H9 (cell line): ENCODE measurements at regions not wholly inside any gene's neighbourhood (a gene's known extent, or its start where the extent isn't known, plus 50 kb on each side); places are given as distances from the start of the nearest gene placed in this dataset.

ENCODE experiments used
- DNase-seq: peaks from one replicate; pipeline ENCODE4 v3.0.0-alpha.2; 2017
- H2AFZ ChIP-seq: one replicate; pipeline ENCODE4 v1.6.1; 2013; ENCODE audit warnings: mild to moderate bottlenecking, low read length, control low read depth, moderate library complexity
- H2AK5ac ChIP-seq: 2 replicates; pipeline ENCODE4 v1.6.1; 2013; ENCODE audit warnings: low read length, control low read depth, mixed read lengths; ENCODE audit not compliant: insufficient read length
- H2BK120ac ChIP-seq: one replicate; pipeline ENCODE4 v1.6.1; 2013; ENCODE audit warnings: low read depth, mild to moderate bottlenecking, low read length, control low read depth, inconsistent platforms; ENCODE audit not compliant: poor library complexity, severe bottlenecking
- H2BK12ac ChIP-seq: 2 replicates; pipeline ENCODE4 v1.6.1; 2013; ENCODE audit warnings: low read length, control low read depth, mixed read lengths, low read depth; ENCODE audit not compliant: insufficient read length
- H2BK15ac ChIP-seq: 2 replicates; pipeline ENCODE4 v1.6.1; 2013; ENCODE audit warnings: low read depth, low read length, control low read depth
- H2BK20ac ChIP-seq: one replicate; pipeline ENCODE4 v1.6.1; 2013; ENCODE audit warnings: low read depth, mild to moderate bottlenecking, low read length, control low read depth, inconsistent platforms; ENCODE audit not compliant: poor library complexity, severe bottlenecking
- H2BK5ac ChIP-seq: 2 replicates; pipeline ENCODE4 v1.6.1; 2013; ENCODE audit warnings: low read length, control low read depth, mixed read lengths; ENCODE audit not compliant: insufficient read length
- H3K14ac ChIP-seq: 2 replicates; pipeline ENCODE4 v1.6.1; 2013; ENCODE audit warnings: low read length, control low read depth; ENCODE audit not compliant: insufficient read depth
- H3K18ac ChIP-seq: 2 replicates; pipeline ENCODE4 v1.6.1; 2013; ENCODE audit warnings: low read depth, mild to moderate bottlenecking, mixed read lengths, low read length, control low read depth; ENCODE audit not compliant: insufficient read length
- H3K23ac ChIP-seq: 2 replicates; pipeline ENCODE4 v1.6.1; 2013; ENCODE audit warnings: low read length, control low read depth, mixed read lengths, low read depth; ENCODE audit not compliant: insufficient read length
- H3K23me2 ChIP-seq: 2 replicates; pipeline ENCODE4 v1.6.1; 2013; ENCODE audit warnings: low read depth, mild to moderate bottlenecking, mixed read lengths, low read length, control low read depth; ENCODE audit not compliant: insufficient read length, poor library complexity, severe bottlenecking
- H3K27ac ChIP-seq: 2 replicates; pipeline ENCODE4 v1.5.1; 2013; ENCODE audit warnings: low read length, control low read depth, mixed read lengths, low read depth; ENCODE audit not compliant: insufficient read length
- H3K27me3 ChIP-seq: 2 replicates; pipeline ENCODE4 v1.6.1; 2013; ENCODE audit warnings: low read length, control low read depth, inconsistent platforms; ENCODE audit not compliant: insufficient read depth
- H3K4ac ChIP-seq: 2 replicates; pipeline ENCODE4 v1.6.1; 2013; ENCODE audit warnings: low read depth, mild to moderate bottlenecking, control low read depth, inconsistent platforms, low read length, moderate library complexity
- H3K4me1 ChIP-seq: 2 replicates; pipeline ENCODE4 v1.6.1; 2013; ENCODE audit warnings: low read length, control low read depth, inconsistent platforms; ENCODE audit not compliant: insufficient read depth
- H3K4me2 ChIP-seq: 2 replicates; pipeline ENCODE4 v1.6.1; 2013; ENCODE audit warnings: low read length, control low read depth, mixed read lengths; ENCODE audit not compliant: insufficient read length, insufficient read depth
- H3K56ac ChIP-seq: 2 replicates; pipeline ENCODE4 v1.6.1; 2013; ENCODE audit warnings: low read depth, mild to moderate bottlenecking, mixed read lengths, low read length, control low read depth; ENCODE audit not compliant: insufficient read length
- H3K79me1 ChIP-seq: 2 replicates; pipeline ENCODE4 v1.6.1; 2013; ENCODE audit warnings: low read depth, mild to moderate bottlenecking, moderate library complexity, low read length, control low read depth, inconsistent platforms; ENCODE audit not compliant: insufficient read depth, poor library complexity, severe bottlenecking
- H3K79me2 ChIP-seq: 2 replicates; pipeline ENCODE4 v1.6.1; 2013; ENCODE audit warnings: low read length, control low read depth, inconsistent platforms; ENCODE audit not compliant: insufficient read depth
- H3K9ac ChIP-seq: 2 replicates; pipeline ENCODE4 v1.6.1; 2013; ENCODE audit warnings: low read length, control low read depth, mixed read lengths; ENCODE audit not compliant: insufficient read length; ENCODE audit errors: extremely low read depth
- H3K9me3 ChIP-seq: one replicate; pipeline ENCODE4 v1.6.1; 2013; ENCODE audit warnings: low read depth, low read length, inconsistent platforms; ENCODE audit not compliant: control insufficient read depth
- H3T11ph ChIP-seq: one replicate; pipeline ENCODE4 v1.6.1; 2013; ENCODE audit warnings: mild to moderate bottlenecking, low read length, control low read depth, inconsistent platforms
- H4K20me1 ChIP-seq: one replicate; pipeline ENCODE4 v1.6.1; 2013; ENCODE audit not compliant: control insufficient read depth, insufficient read length, insufficient read depth
- H4K5ac ChIP-seq: 2 replicates; pipeline ENCODE4 v1.6.1; 2013; ENCODE audit warnings: low read depth, mild to moderate bottlenecking, mixed read lengths, low read length, control low read depth; ENCODE audit not compliant: insufficient read length
- H4K8ac ChIP-seq: replicated peaks from 2 replicates; pipeline ENCODE4 v1.6.1; 2013; ENCODE audit warnings: low read length, control low read depth, mixed read lengths, low read depth; ENCODE audit not compliant: insufficient read length
- H4K91ac ChIP-seq: 2 replicates; pipeline ENCODE4 v1.6.1; 2013; ENCODE audit warnings: low read depth, mild to moderate bottlenecking, moderate library complexity, mixed read lengths, low read length, control low read depth; ENCODE audit not compliant: insufficient read length
- H3K27ac Mint-ChIP-seq, 3 experiments: 2 replicates in 2 of 3; 3 replicates in 1 of 3; pipeline ENCODE4 v1.8.0; 2020 to 2021; ENCODE audit warnings: mixed read lengths in 3 of 3, mild to moderate bottlenecking in 1 of 3, moderate library complexity in 1 of 3
- H3K27me3 Mint-ChIP-seq: 2 replicates; pipeline ENCODE4 v1.8.0; 2021; ENCODE audit warnings: low read depth, mild to moderate bottlenecking, moderate library complexity, mixed read lengths
- H3K36me3 Mint-ChIP-seq, 3 experiments: 2 replicates in 2 of 3; 3 replicates in 1 of 3; pipeline ENCODE4 v1.8.0; 2020 to 2021; ENCODE audit warnings: low read depth in 3 of 3, mixed read lengths in 3 of 3; ENCODE audit not compliant: insufficient read depth in 1 of 3
- H3K4me1 Mint-ChIP-seq, 2 experiments: 2 replicates each; pipeline ENCODE4 v1.8.0; 2020; ENCODE audit warnings: mixed read lengths in 2 of 2
- H3K4me3 Mint-ChIP-seq, 2 experiments: 2 replicates in 1 of 2; 3 replicates in 1 of 2; pipeline ENCODE4 v1.8.0; 2020 to 2021; ENCODE audit warnings: mild to moderate bottlenecking in 2 of 2, mixed read lengths in 2 of 2, moderate library complexity in 1 of 2
- H3K9me3 Mint-ChIP-seq, 2 experiments: 2 replicates in 1 of 2; 3 replicates in 1 of 2; pipeline ENCODE4 v1.8.0; 2020; ENCODE audit warnings: mild to moderate bottlenecking in 2 of 2, mixed read lengths in 2 of 2, moderate library complexity in 1 of 2
- CTCF ChIP-seq: fragments of 200-600 bp; sonication (generic); conservative IDR thresholded peaks from 3 replicates; pipeline ENCODE4 v1.8.0; 2021; ENCODE audit warnings: antibody characterized with exemption, mild to moderate bottlenecking
- WGBS: extraction: QIAGEN DNeasy Blood & Tissue Kit; methylation state at CpG from one replicate; pipeline ENCODE4 v1.1.7; 2013; ENCODE audit warnings: missing lambda C conversion rate, low lambda C conversion rate, mixed read lengths; ENCODE audit not compliant: insufficient read length; ENCODE audit errors: extremely low coverage; 5-methylcytosine and 5-hydroxymethylcytosine counted together

GRCh38 chr6:148263010-148263409, 79.6 kb upstream of the SASH1 start:
- H3K14ac ChIP-seq, result no peak overlapping the region
- Mint-ChIP-seq H3K27ac (0 out of 7 replicates have a peak overlapping the region, but pooled peaks of 1 of the 3 experiments have one; percentile 2), H3K9me3 (no peaks in the 10 kb centered on the region), H3K4me1 (peaks cover 35 to 38% of the 10 kb centered on the region in 2 experiments), H3K4me3 (no peak overlapping the region), H3K27me3 (peaks cover 6% of the 10 kb centered on the region), H3K36me3 (no peaks in the 10 kb centered on the region)
- WGBS, result no CpG with 5 or more reads among the region's 3 CpGs
- no peak overlapping the region for H3K27ac ChIP-seq
- no peak overlapping the region for H2BK15ac ChIP-seq
- peaks cover 11% of the 10 kb centered on the region for H3K4me1 ChIP-seq
- H2AK5ac ChIP-seq, result no peak overlapping the region
- H3K23ac ChIP-seq, result no peak overlapping the region
- no peak overlapping the region for H2AFZ ChIP-seq
- H3K27me3 ChIP-seq, result no peaks in the 10 kb centered on the region
- H3K9me3 ChIP-seq, result no peaks in the 10 kb centered on the region
- H4K8ac ChIP-seq, result no peak overlapping the region
- no peak overlapping the region for H4K91ac ChIP-seq
- no peak overlapping the region for H3K9ac ChIP-seq
- no peak overlapping the region for H3K18ac ChIP-seq
- no peaks in the 10 kb centered on the region for H3K23me2 ChIP-seq
- no peaks in the 10 kb centered on the region for H4K20me1 ChIP-seq
- no peak for DNase-seq
- H3K79me1 ChIP-seq, result no peaks in the 10 kb centered on the region
- no peak overlapping the region for H2BK20ac ChIP-seq
- H3K79me2 ChIP-seq, result no peaks in the 10 kb centered on the region
- no peak overlapping the region for H3K4me2 ChIP-seq
- H3K56ac ChIP-seq, result no peak overlapping the region
- H2BK120ac ChIP-seq, result no peak overlapping the region
- H2BK5ac ChIP-seq, result no peak overlapping the region
- no peak overlapping the region for H3T11ph ChIP-seq
- no peak for TF ChIP-seq CTCF
- H4K5ac ChIP-seq, result no peak overlapping the region
- H2BK12ac ChIP-seq, result no peak overlapping the region
- H3K4ac ChIP-seq, result no peak overlapping the region
